H1 (cell line): ENCODE measurements at regions not wholly inside any gene's neighbourhood (a gene's known extent, or its start where the extent isn't known, plus 50 kb on each side); places are given as distances from the start of the nearest gene placed in this dataset.

ENCODE experiments used
- CTCF ChIA-PET: fragments of 300-600 bp; sonication (Branson Sonifier 250); formaldehyde crosslinking; loops from one replicate; lab custom pipeline; 2021; ENCODE audit not compliant: partially characterized antibody; lab: Charles Lee
- POLR2A ChIA-PET: fragments of 300-600 bp; sonication (Branson Sonifier 250); formaldehyde crosslinking; loops from one replicate; lab custom pipeline; 2021; ENCODE audit warnings: inconsistent platforms; ENCODE audit not compliant: partially characterized antibody; lab: Charles Lee
- DNase-seq, 2 experiments: peaks; one replicate each; pipeline versions ENCODE4 v3.0.0 to v3.0.0-alpha.2; 2010 to 2022; ENCODE audit warnings: low spot score in 2 of 2, low read depth in 1 of 2, mixed read lengths in 1 of 2
- FAIRE-seq: peaks from 2 replicates; lab custom pipeline; 2011; peaks lifted over from hg19 to GRCh38; lab: Jason Lieb, UNC
- H2AFZ ChIP-seq: 2 replicates; pipeline ENCODE4 v1.8.1; 2012; ENCODE audit warnings: low read length, inconsistent platforms
- H2AK5ac ChIP-seq: 2 replicates; pipeline ENCODE4 v1.6.1; 2013; ENCODE audit warnings: low read depth, low read length
- H2BK120ac ChIP-seq: replicated peaks from 2 replicates; pipeline ENCODE3; 2013; ENCODE audit warnings: low read depth, low read length, inconsistent platforms
- H2BK12ac ChIP-seq: 2 replicates; pipeline ENCODE4 v1.6.1; 2013; ENCODE audit warnings: low read depth, low read length
- H2BK15ac ChIP-seq: 2 replicates; pipeline ENCODE4 v1.6.1; 2013; ENCODE audit warnings: low read length
- H2BK20ac ChIP-seq: 2 replicates; pipeline ENCODE4 v1.6.1; 2013; ENCODE audit warnings: low read length
- H2BK5ac ChIP-seq: 2 replicates; pipeline ENCODE4 v1.6.1; 2013; ENCODE audit warnings: low read depth, low read length
- H3K14ac ChIP-seq: 2 replicates; pipeline ENCODE4 v1.6.1; 2013; ENCODE audit warnings: inconsistent platforms; ENCODE audit not compliant: insufficient read length
- H3K18ac ChIP-seq: 2 replicates; pipeline ENCODE4 v1.6.1; 2013; ENCODE audit warnings: low read length; ENCODE audit errors: extremely low read depth
- H3K23ac ChIP-seq: 2 replicates; pipeline ENCODE4 v1.6.1; 2013; ENCODE audit warnings: inconsistent platforms; ENCODE audit not compliant: insufficient read length
- H3K23me2 ChIP-seq: 2 replicates; pipeline ENCODE4 v1.6.1; 2013; ENCODE audit warnings: low read depth, low read length
- H3K27ac ChIP-seq: 2 replicates; pipeline ENCODE4 v1.6.1; 2011; ENCODE audit warnings: low read depth, low read length, inconsistent platforms
- H3K27me3 ChIP-seq, 4 experiments: replicated peaks in 1 of 4; 1 replicate in 1 of 4; 2 replicates in 3 of 4; pipeline versions ENCODE4 v1.6.1 to v1.8.1; 2011 to 2013; ENCODE audit warnings: low read length in 3 of 4, mild to moderate bottlenecking in 3 of 4, inconsistent platforms in 2 of 4, mixed read lengths in 2 of 4, moderate library complexity in 1 of 4; ENCODE audit not compliant: control insufficient read depth in 3 of 4, insufficient read depth in 3 of 4; ENCODE audit errors: extremely low read depth in 1 of 4
- H3K36me3 ChIP-seq, 4 experiments: 2 replicates each; pipeline versions ENCODE4 v1.6.1 to v1.8.1; 2011 to 2013; ENCODE audit warnings: mild to moderate bottlenecking in 4 of 4, low read length in 3 of 4, moderate library complexity in 2 of 4, control low read depth in 1 of 4, inconsistent platforms in 1 of 4; ENCODE audit not compliant: insufficient read depth in 4 of 4, control insufficient read depth in 2 of 4
- H3K4ac ChIP-seq: replicated peaks from 2 replicates; pipeline ENCODE3; 2013; ENCODE audit warnings: low read length, low read depth, mixed read lengths, inconsistent platforms; ENCODE audit not compliant: insufficient read length
- H3K4me1 ChIP-seq, 4 experiments: replicated peaks in 1 of 4; 1 replicate in 1 of 4; 2 replicates in 3 of 4; pipeline versions ENCODE4 v1.6.1 to v1.8.1; 2011 to 2013; ENCODE audit warnings: low read length in 3 of 4, inconsistent platforms in 2 of 4, mixed read lengths in 1 of 4; ENCODE audit not compliant: insufficient read depth in 4 of 4, control insufficient read depth in 3 of 4
- H3K4me2 ChIP-seq, 2 experiments: 2 replicates each; pipeline versions ENCODE4 v1.6.1 to v1.8.1; 2011 to 2013; ENCODE audit warnings: low read depth in 2 of 2, low read length in 2 of 2, control low read depth in 1 of 2, inconsistent platforms in 1 of 2, mild to moderate bottlenecking in 1 of 2; ENCODE audit not compliant: insufficient read depth in 1 of 2
- H3K4me3 ChIP-seq, 4 experiments: fragments of 200-600, 300-600 bp in 1 of 4; sonication (generic), shearing (Covaris generic), sonication (Bioruptor Twin) in 1 of 4; 2 replicates each; pipeline versions ENCODE4 v1.5.1 to v1.8.1; 2011 to 2016; ENCODE audit warnings: low read length in 4 of 4, low read depth in 3 of 4, control low read depth in 2 of 4, inconsistent platforms in 2 of 4, mild to moderate bottlenecking in 2 of 4, mixed read lengths in 1 of 4, moderate library complexity in 1 of 4; ENCODE audit not compliant: insufficient read depth in 2 of 4; ENCODE audit errors: extremely low read depth in 1 of 4
- H3K56ac ChIP-seq: replicated peaks from 2 replicates; pipeline ENCODE3; 2013; ENCODE audit warnings: low read depth, mild to moderate bottlenecking, mixed read lengths, low read length, inconsistent platforms; ENCODE audit not compliant: insufficient read length
- H3K79me1 ChIP-seq: 2 replicates; pipeline ENCODE4 v1.6.1; 2013; ENCODE audit warnings: low read depth, low read length, control low read depth
- H3K79me2 ChIP-seq, 2 experiments: 2 replicates each; pipeline versions ENCODE4 v1.6.1 to v1.8.1; 2012 to 2013; ENCODE audit warnings: low read length in 2 of 2, mild to moderate bottlenecking in 2 of 2, inconsistent platforms in 1 of 2; ENCODE audit not compliant: insufficient read depth in 2 of 2, control insufficient read depth in 1 of 2
- H3K9ac ChIP-seq, 4 experiments: replicated peaks in 1 of 4; 1 replicate in 1 of 4; 2 replicates in 3 of 4; pipeline versions ENCODE4 v1.6.1 to v1.8.1; 2011 to 2013; ENCODE audit warnings: low read depth in 3 of 4, low read length in 3 of 4, control low read depth in 2 of 4, mild to moderate bottlenecking in 2 of 4, moderate library complexity in 2 of 4, inconsistent platforms in 1 of 4; ENCODE audit errors: extremely low read depth in 1 of 4
- H3K9me3 ChIP-seq, 2 experiments: 2 replicates each; pipeline versions ENCODE4 v1.6.1 to v1.8.1; 2012 to 2013; ENCODE audit warnings: mild to moderate bottlenecking in 2 of 2, moderate library complexity in 2 of 2, control low read depth in 1 of 2, inconsistent platforms in 1 of 2, low read depth in 1 of 2, low read length in 1 of 2, mixed read lengths in 1 of 2; ENCODE audit not compliant: insufficient read depth in 2 of 2
- H4K20me1 ChIP-seq, 2 experiments: replicated peaks in 1 of 2; 2 replicates each; pipeline versions ENCODE3 to v1.8.1; 2011 to 2013; ENCODE audit warnings: inconsistent platforms in 2 of 2, low read length in 2 of 2, mild to moderate bottlenecking in 1 of 2; ENCODE audit not compliant: insufficient read depth in 2 of 2, control insufficient read depth in 1 of 2
- H4K5ac ChIP-seq: 2 replicates; pipeline ENCODE4 v1.6.1; 2013; ENCODE audit warnings: low read length, low read depth, mixed read lengths, inconsistent platforms; ENCODE audit not compliant: insufficient read length
- H4K8ac ChIP-seq: 2 replicates; pipeline ENCODE4 v1.8.0; 2013; ENCODE audit warnings: mild to moderate bottlenecking, moderate library complexity, low read length, inconsistent platforms; ENCODE audit not compliant: insufficient read depth; ENCODE audit errors: extremely low read depth
- H4K91ac ChIP-seq: replicated peaks from 2 replicates; pipeline ENCODE3; 2013; ENCODE audit warnings: low read length, mixed read lengths, inconsistent platforms; ENCODE audit not compliant: insufficient read length
- BCL11A ChIP-seq, 2 experiments: IDR thresholded peaks; one replicate each; pipeline ENCODE4 v1.6.1; 2011; ENCODE audit warnings: low read depth in 2 of 2, low read length in 2 of 2, mild to moderate bottlenecking in 2 of 2
- CBX8 ChIP-seq: fragments of 300-800, 300-1000 bp; sonication (generic); IDR thresholded peaks from 2 replicates; pipeline ENCODE4 v1.7.1; 2016; ENCODE audit warnings: low read depth, low read length, borderline replicate concordance
- FOSL1 ChIP-seq: IDR thresholded peaks from 2 replicates; pipeline ENCODE4 v1.6.1; 2011; ENCODE audit warnings: mild to moderate bottlenecking, low read depth, low read length, moderate library complexity; ENCODE audit not compliant: insufficient read depth
- GTF2F1 ChIP-seq: IDR thresholded peaks from 2 replicates; pipeline ENCODE4 v1.6.1; 2012; ENCODE audit warnings: low read depth, low read length, improper control_type of control experiment, borderline replicate concordance
- HDAC6 ChIP-seq: IDR thresholded peaks from one replicate; pipeline ENCODE4 v1.7.1; 2012; ENCODE audit warnings: low read depth, mild to moderate bottlenecking, inconsistent platforms, low read length, moderate library complexity
- SIRT6 ChIP-seq: IDR thresholded peaks from one replicate; pipeline ENCODE4 v1.7.1; 2012; ENCODE audit warnings: low read length, inconsistent platforms
- ZNF274 ChIP-seq: IDR thresholded peaks from 2 replicates; pipeline ENCODE4 v1.7.0; 2012; ENCODE audit warnings: low read length, borderline replicate concordance; ENCODE audit errors: extremely low read depth
- WGBS, 2 experiments: shearing (Covaris generic) in 1 of 2; methylation state at CpG; one replicate each; pipeline versions ENCODE4 v1.1.6 to v1.1.7; 2013 to 2015; ENCODE audit warnings: low lambda C conversion rate in 2 of 2, mixed read lengths in 2 of 2, inconsistent platforms in 1 of 2, low coverage in 1 of 2, missing lambda C conversion rate in 1 of 2; ENCODE audit not compliant: insufficient replicate concordance in 2 of 2, insufficient coverage in 1 of 2, insufficient read length in 1 of 2; ENCODE audit errors: extremely low coverage in 1 of 2, missing lambda C conversion rate in 1 of 2; 5-methylcytosine and 5-hydroxymethylcytosine counted together

GRCh38 chr7:121603886-121604285 is 207.8 kb upstream of the FAM3C start:
- Histone ChIP-seq H3K27me3 (no peaks in the 10 kb centered on the region), H3K36me3 (no peaks in the 10 kb centered on the region), H2BK12ac (no peak overlapping the region), H4K20me1 (no peaks in the 10 kb centered on the region), H2BK120ac (no peak overlapping the region), H3K4ac (no peak overlapping the region), H3K4me2 (no peak overlapping the region), H4K8ac (no peak overlapping the region), H3K4me1 (no peaks in the 10 kb centered on the region), H3K23ac (no peak overlapping the region), H3K27ac (no peak overlapping the region), H2AK5ac (no peak overlapping the region), H4K5ac (no peak overlapping the region), H4K91ac (no peak overlapping the region), H3K79me2 (no peaks in the 10 kb centered on the region), H3K14ac (no peak overlapping the region), H3K23me2 (no peaks in the 10 kb centered on the region), H3K56ac (no peak overlapping the region), H3K4me3 (no peak overlapping the region), H2BK5ac (no peak overlapping the region), H3K79me1 (no peaks in the 10 kb centered on the region), H3K18ac (no peak overlapping the region), H3K9ac (no peak overlapping the region), H2AFZ (no peak overlapping the region), H2BK15ac (no peak overlapping the region), H2BK20ac (no peak overlapping the region), H3K9me3 (peaks cover 0 to 3% of the 10 kb centered on the region in 2 experiments; a peak in 1 of 4 replicates)
- 76% methylated on average over 2 of the region's 2 CpGs; no CpG with 5 or more reads in 1 of the 2 experiments for WGBS, 2 experiments
- ChIA-PET CTCF (interaction anchor here (1.3 to 2.1 kb wide), 3 partner anchors 21 to 390 kb away, joined by 4 to 11 read pairs (median 5); no protein-coding TSS in a partner anchor), POLR2A (no interaction called here)
- DNase-seq: no peak
- no peak for TF ChIP-seq HDAC6
- TF ChIP-seq BCL11A (IDR thresholded peaks at IDR 0.05; ENCODE audit: low read depth in 2 of 2, low read length in 2 of 2): no peak
- TF ChIP-seq FOSL1: no peak
- TF ChIP-seq SIRT6: no peak
- TF ChIP-seq CBX8: no peak
- no peak for TF ChIP-seq GTF2F1
- no peak for TF ChIP-seq ZNF274
- no peak for FAIRE-seq
